HG03025 (cell line): ENCODE measurements at regions not wholly inside any gene's neighbourhood (a gene's known extent, or its start where the extent isn't known, plus 50 kb on each side); places are given as distances from the start of the nearest gene placed in this dataset.
"Not testable (repeated sequence)": the region's sequence is repeated elsewhere in the genome, so short reads cannot be mapped to it uniquely, and the experiment has no call there.

Experiments
- ATAC-seq: cut with Tn5 transposase; IDR thresholded peaks from one replicate; pipeline ENCODE4 v1.9.1; 2021; ENCODE audit warnings: mild to moderate bottlenecking, moderate library complexity; ENCODE audit not compliant: unreplicated experiment, low FRiP score

GRCh38 chr18:41077076-41077475 lies 878.0 kb upstream of the PIK3C3 start:
- no peak for ATAC-seq

GRCh38 chr18:41075212-41075611 lies 879.8 kb upstream of the PIK3C3 start:
- no peak for ATAC-seq

DNA sequence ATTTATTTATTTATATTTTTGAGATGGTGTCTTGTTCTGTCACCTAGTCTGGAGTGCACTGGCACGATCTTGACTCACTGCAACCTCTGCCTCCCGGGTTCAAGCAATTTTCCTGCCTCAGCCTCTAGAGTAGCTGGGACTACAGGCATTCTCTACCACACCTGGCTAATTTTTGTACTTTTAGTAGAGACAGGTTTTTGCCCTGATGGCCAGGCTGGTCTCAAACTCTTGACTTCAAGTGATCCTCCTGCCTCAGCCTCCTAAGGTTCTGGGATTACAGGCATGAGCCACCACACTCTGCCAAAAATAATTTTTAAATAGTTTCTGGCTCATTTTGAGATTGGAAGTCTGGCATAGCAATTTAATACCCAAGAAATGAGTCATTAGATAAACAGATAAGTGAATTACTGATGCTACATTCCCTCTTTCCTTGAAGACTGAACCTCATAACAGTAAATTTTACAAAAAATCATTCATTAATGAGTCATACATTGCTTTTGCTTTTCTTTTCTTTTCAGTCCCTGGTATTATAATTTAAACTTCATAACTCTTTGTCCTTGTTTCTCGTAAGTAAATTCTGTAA lies 881.6 kb upstream of the PIK3C3 start:
- ATAC-seq, result no peak

DNA sequence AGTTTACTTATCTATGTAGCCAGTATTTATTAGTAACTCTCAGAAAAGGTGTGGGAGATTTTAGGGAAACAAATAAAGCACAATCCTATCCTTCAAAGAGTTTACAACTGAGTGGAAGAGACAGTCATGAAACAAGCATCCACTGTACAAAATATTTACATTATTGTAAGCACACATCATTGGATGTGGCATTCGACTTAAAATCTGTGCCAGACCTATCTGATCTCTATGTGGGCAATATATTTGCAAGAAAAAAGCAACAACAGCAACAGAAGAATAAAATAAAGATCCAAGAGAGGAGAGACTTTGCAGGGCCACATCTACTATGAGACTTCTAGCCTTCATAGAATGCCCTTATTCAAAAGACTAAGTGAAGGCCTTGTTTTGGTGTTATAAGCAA lies 882.1 kb upstream of the PIK3C3 start:
- no peak for ATAC-seq

- ATAC-seq, result no peak
Measured at GRCh38 chr18:41071826-41072225, 883.2 kb upstream of the PIK3C3 start.

DNA sequence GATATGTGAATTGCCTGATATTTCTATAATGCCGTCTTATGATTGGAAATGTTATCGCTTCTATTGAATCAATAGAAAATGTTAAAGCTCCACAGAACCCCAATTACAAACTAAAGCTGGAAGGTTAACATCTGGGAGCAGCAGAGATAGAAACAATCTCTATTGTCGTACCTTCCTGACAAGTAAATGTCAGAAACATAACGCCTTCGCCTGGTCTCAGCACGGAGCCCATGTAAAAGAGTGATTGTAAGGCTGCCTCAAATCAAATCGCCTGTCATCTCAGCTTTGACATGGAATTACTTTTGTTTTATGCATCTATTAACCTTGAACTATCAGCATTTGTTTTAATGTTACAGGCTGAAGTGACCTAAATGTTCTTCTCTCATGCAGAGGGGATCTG lies 885.9 kb upstream of the PIK3C3 start:
- ATAC-seq, result no peak

- no peak for ATAC-seq
Measured at GRCh38 chr18:41064916-41065315, 890.1 kb upstream of the PIK3C3 start.

GRCh38 chr18:41060967-41061366 lies 894.1 kb upstream of the PIK3C3 start:
- ATAC-seq, result no peak

GRCh38 chr18:41059126-41059415 lies 896.0 kb upstream of the PIK3C3 start:
- no peak for ATAC-seq

GRCh38 chr18:41058351-41059125 lies 896.5 kb upstream of the PIK3C3 start:
- ATAC-seq, result no peak

GRCh38 chr18:41052625-41053024 lies 902.4 kb upstream of the PIK3C3 start:
- ATAC-seq, result no peak

- not testable (repeated sequence) for ATAC-seq
Measured at GRCh38 chr18:41046250-41046649, 908.8 kb upstream of the PIK3C3 start.

DNA sequence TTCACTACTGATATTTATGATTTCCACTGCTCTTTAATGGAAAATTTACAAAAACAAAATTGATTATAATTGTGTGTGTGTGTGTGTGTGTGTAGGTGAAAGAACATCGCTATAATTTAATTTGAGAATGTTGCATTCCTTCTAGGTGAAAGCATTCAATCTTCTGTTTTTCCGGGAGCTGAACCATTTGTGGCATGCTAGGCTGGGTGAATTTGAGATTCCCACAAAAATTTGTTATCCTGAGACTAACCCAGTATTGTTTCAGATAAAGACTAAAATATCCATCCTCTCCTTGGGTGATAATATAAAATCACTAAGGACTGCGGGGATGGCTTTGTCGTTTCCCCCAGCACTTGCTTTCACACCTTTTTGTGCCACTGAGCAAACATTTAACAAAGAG lies 911.2 kb upstream of the PIK3C3 start:
- no peak for ATAC-seq

DNA sequence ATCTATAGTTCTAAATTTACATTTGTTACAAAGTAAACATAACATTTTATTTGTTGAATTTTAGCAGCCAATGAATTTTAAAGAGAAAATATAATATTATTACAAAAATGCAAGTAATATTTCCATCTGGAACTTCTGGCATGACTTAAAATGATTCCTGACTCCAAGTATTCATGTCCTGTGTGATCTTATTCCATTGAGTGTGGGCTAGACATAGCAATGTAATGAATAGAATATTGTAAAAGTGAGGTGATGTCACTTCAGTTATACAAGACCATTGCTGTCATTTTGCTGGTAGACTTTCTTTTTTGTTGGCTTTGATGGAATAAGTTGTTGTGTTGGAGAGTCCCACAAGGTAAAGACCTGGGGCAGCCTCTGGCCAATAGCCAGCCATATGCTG lies 912.2 kb upstream of the PIK3C3 start:
- no peak for ATAC-seq

GRCh38 chr18:41038071-41038470 lies 917.0 kb upstream of the PIK3C3 start:
- no peak for ATAC-seq

GRCh38 chr18:41036346-41036745 lies 918.7 kb upstream of the PIK3C3 start:
- no peak for ATAC-seq

DNA sequence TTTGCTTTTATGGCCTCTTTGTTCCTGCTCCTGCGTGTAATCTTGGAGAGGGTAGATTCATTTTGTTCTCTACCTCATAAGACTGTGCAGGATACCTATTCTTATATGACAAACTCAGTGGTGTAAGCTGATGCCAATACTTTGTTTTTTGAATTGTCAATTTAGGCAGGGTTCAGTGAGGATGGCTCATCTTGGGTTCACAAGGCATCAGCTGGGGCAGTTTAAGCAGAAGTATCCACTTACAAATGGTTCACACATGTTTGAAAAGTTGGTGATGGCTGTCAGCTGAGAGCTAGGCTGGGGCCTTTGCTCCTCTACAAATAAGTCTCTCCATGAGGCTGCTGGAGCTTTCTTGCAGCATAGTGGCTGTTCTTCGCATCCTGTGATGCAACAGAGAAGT lies 920.6 kb upstream of the PIK3C3 start:
- ATAC-seq, result no peak

DNA sequence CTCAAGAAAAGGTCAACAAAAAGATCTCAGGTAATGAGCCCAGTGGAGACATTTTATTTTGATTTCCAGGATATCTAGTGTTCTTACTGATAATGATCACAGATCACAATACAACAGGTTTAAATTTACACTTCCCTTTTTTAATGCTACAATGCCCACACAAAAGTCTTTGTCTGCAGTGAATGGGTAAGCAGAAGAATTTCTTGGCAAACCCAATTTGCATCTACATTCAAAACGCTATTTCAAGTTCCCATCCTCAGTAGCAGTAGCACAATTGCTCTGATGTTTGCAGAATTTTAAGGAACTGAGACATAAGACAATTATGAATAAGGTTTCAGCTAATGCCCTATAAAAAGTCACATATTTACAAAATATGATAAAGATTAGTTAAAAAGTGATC lies 929.4 kb upstream of the PIK3C3 start:
- ATAC-seq, result peak; percentile 68

DNA sequence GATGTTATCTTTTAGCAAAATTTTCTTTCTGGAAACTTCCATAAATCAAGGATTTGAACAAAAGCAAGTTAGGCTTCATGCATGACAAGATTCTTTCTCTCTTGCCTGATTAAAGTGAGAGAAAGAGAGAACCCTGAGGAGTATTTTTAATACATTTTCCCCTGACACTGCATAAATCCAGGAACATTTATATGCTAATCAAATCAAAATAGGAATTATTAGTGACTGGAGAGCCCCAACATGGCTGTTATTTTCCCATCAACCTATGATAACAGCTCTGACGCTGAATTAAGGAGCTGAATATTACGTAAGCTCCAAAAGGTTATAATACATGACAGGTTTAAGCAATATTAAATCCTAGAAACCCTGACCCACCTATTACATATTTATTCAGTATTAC lies 930.2 kb upstream of the PIK3C3 start:
- ATAC-seq, result no peak

DNA sequence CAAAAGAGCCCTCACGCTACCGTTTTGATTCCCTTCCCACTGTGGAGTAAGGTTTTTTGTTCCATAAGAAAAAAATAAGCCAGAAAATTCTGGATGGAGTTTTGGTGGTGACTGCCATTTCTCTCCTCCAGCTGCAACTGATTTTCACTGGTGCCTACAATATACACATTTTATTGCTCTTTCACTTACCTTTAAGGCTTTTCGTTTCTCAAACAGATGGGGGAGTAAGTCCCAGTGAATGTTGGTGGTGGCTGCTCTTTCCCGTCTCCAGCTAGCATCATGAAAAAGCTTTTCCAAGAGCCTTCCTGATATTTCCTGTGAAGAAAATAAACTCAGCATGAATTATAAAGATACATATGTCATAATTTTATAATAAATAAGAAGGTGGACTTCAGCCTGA lies 932.5 kb upstream of the PIK3C3 start:
- ATAC-seq, result no peak

GRCh38 chr18:41021089-41021488 lies 933.9 kb upstream of the PIK3C3 start:
- ATAC-seq, result no peak

- ATAC-seq, result no peak
Measured at GRCh38 chr18:41012194-41012593, 942.8 kb upstream of the PIK3C3 start.

GRCh38 chr18:41009926-41010325 lies 945.1 kb upstream of the PIK3C3 start:
- ATAC-seq, result no peak
